ENCODE measurements at regions not wholly inside any gene's neighbourhood (a gene's known extent, or its start where the extent isn't known, plus 50 kb on each side); places are given as distances from the start of the nearest gene placed in this dataset.
A peak's percentile ranks its signal among the peaks of the same experiment; 100 is the strongest.

DNA sequence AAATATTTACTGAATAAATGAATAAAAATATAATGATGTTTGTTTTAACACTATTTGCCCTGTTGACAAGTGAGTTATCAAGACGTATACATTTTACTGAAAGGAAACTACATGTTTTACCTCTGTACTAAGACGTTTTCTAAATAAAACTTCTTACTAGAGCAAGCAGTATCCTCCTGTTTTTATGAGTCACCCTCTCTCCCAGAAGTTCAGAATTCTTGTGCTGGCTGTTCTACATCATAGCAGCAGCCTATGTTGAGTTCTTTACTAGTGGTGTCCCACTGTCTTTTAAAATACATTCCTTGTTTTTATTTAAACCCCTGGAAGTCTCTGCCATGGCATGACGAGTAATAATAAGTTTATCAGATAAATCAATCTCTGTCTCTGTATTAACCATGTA, 297.4 kb downstream of the CALCRL start:
- no peak for DNase-seq (ENCODE audit: extremely low spot score)
- ChIA-PET CTCF (no interaction called here), POLR2A (no interaction called here)
- no peak for TF ChIP-seq ARNT (IDR thresholded peaks at IDR 0.05)
- TF ChIP-seq L3MBTL2 (conservative IDR thresholded peaks at IDR 0.05), result no peak
- no peak for TF ChIP-seq TARDBP (IDR thresholded peaks at IDR 0.05)
- TF ChIP-seq SUZ12 (IDR thresholded peaks at IDR 0.05), result no peak
- no peak for TF ChIP-seq FOXA1 (IDR thresholded peaks at IDR 0.05)
- TF ChIP-seq BHLHE40 (IDR thresholded peaks at IDR 0.05; ENCODE audit: borderline replicate concordance), result no peak
- no peak for TF ChIP-seq SP1 (IDR thresholded peaks at IDR 0.05)
- no peak for TF ChIP-seq HDGF (IDR thresholded peaks at IDR 0.05; ENCODE audit: borderline replicate concordance)
- no peak for TF ChIP-seq PKNOX1 (IDR thresholded peaks at IDR 0.05)
- no peak for TF ChIP-seq FOXM1 (IDR thresholded peaks at IDR 0.05; ENCODE audit: borderline replicate concordance)
- no peak for TF ChIP-seq CTBP1 (IDR thresholded peaks at IDR 0.05; ENCODE audit: borderline replicate concordance)
- TF ChIP-seq NFRKB (IDR thresholded peaks at IDR 0.05), result no peak
- no peak for TF ChIP-seq FOXK2 (IDR thresholded peaks at IDR 0.05)
- TF ChIP-seq ELF4 (IDR thresholded peaks at IDR 0.05), result no peak

DNA sequence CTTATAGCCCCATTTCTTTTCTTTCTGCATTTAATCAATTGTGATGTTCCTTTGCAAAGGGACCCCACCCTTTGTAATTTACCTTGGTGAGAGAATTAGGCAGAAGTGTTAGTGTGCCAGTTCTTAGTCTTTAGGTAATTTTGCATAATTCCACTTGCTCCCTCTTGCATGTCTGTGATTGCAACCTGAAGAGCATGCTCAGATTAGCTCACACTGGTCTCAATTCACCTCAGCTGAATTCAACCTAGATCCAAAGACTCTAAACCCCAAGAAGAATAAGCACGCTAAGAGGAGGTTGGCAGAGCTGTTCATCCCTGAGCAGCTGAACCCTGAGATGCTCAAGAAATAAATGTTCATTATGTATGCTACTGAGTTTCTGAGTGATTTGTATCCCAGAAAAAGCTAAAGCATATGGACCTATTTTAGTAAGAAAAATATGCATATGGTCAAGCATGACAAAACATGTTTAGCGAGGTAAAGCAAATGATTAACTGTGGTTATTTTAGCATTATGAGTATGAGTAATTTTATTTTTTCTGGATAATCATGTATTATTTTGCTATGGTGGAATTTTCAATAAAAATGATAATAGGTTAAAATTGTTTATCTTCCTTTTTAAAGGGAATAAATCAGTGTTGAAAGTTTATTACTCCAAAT, 299.2 kb upstream of the ZSWIM2 start:
- TF ChIP-seq TARDBP (IDR thresholded peaks at IDR 0.05) (no peak), ELF4 (IDR thresholded peaks at IDR 0.05) (no peak), ZNF384 (IDR thresholded peaks at IDR 0.05) (no peak), SUZ12 (IDR thresholded peaks at IDR 0.05) (no peak), CTBP1 (IDR thresholded peaks at IDR 0.05; ENCODE audit: borderline replicate concordance) (no peak), ARNT (IDR thresholded peaks at IDR 0.05) (no peak), L3MBTL2 (conservative IDR thresholded peaks at IDR 0.05) (no peak), SP1 (IDR thresholded peaks at IDR 0.05) (no peak), PKNOX1 (IDR thresholded peaks at IDR 0.05) (no peak), NFRKB (IDR thresholded peaks at IDR 0.05) (no peak)
- no peak for DNase-seq (ENCODE audit: extremely low spot score)
- ChIA-PET CTCF (no interaction called here), POLR2A (no interaction called here)

DNA sequence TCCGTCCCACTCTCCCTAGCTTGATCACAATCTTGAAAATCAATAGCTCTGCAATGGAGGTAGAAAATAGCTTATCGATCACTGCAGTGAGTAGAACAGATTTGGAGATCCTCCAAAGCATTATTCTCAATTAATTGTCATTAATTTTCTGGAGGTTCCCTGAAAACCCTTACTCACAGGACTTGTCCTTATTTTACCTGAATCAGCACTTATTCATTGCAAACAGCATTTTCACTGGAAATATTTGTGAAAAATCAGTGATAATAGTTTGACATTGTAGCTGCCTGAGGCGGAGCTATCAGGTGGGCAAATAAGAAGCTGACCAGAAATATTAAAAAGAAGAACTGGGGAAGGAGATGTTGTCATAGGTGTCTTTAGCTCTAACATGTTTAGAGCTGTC, 294.6 kb upstream of the ZSWIM2 start:
- no peak for DNase-seq (ENCODE audit: extremely low spot score)
- ChIA-PET CTCF (interaction anchor here (0.6 kb wide), 1 partner anchor 676 kb away, joined by 6 read pairs; no protein-coding TSS in a partner anchor), POLR2A (no interaction called here)
- no peak for TF ChIP-seq LEF1 (IDR thresholded peaks at IDR 0.05; ENCODE audit: borderline replicate concordance)
- no peak for TF ChIP-seq SP1 (IDR thresholded peaks at IDR 0.05)
- no peak for TF ChIP-seq PKNOX1 (IDR thresholded peaks at IDR 0.05)
- TF ChIP-seq L3MBTL2 (conservative IDR thresholded peaks at IDR 0.05), result no peak
- no peak for TF ChIP-seq ARNT (IDR thresholded peaks at IDR 0.05)
- TF ChIP-seq ZNF384 (IDR thresholded peaks at IDR 0.05), result no peak
- TF ChIP-seq ELF4 (IDR thresholded peaks at IDR 0.05), result no peak
- TF ChIP-seq SUZ12 (IDR thresholded peaks at IDR 0.05), result no peak
- TF ChIP-seq FOXK2 (IDR thresholded peaks at IDR 0.05), result no peak
- TF ChIP-seq FOXM1 (IDR thresholded peaks at IDR 0.05; ENCODE audit: borderline replicate concordance), result no peak
- TF ChIP-seq BHLHE40 (IDR thresholded peaks at IDR 0.05; ENCODE audit: borderline replicate concordance), result no peak
- no peak for TF ChIP-seq CTBP1 (IDR thresholded peaks at IDR 0.05; ENCODE audit: borderline replicate concordance)

GRCh38 chr2:187139469-187139868, 290.5 kb upstream of the ZSWIM2 start:
- POLR2A ChIA-PET, result no interaction called here
- no peak for DNase-seq (ENCODE audit: extremely low spot score)
- TF ChIP-seq ELF4 (IDR thresholded peaks at IDR 0.05) (no peak), ARNT (IDR thresholded peaks at IDR 0.05) (no peak), HDGF (IDR thresholded peaks at IDR 0.05; ENCODE audit: borderline replicate concordance) (no peak), SUZ12 (IDR thresholded peaks at IDR 0.05) (no peak), CTBP1 (IDR thresholded peaks at IDR 0.05; ENCODE audit: borderline replicate concordance) (no peak), FOXA1 (IDR thresholded peaks at IDR 0.05) (no peak), NFRKB (IDR thresholded peaks at IDR 0.05) (no peak), TARDBP (IDR thresholded peaks at IDR 0.05) (no peak), LEF1 (IDR thresholded peaks at IDR 0.05; ENCODE audit: borderline replicate concordance) (no peak), SP1 (IDR thresholded peaks at IDR 0.05) (no peak), BHLHE40 (IDR thresholded peaks at IDR 0.05; ENCODE audit: borderline replicate concordance) (no peak), ZNF384 (IDR thresholded peaks at IDR 0.05) (no peak), L3MBTL2 (conservative IDR thresholded peaks at IDR 0.05) (no peak), FOXK2 (IDR thresholded peaks at IDR 0.05) (no peak), PKNOX1 (IDR thresholded peaks at IDR 0.05) (no peak)
- CTCF ChIA-PET, result no interaction called here

GRCh38 chr2:187138265-187138664, 289.3 kb upstream of the ZSWIM2 start:
- DNase-seq (ENCODE audit: extremely low spot score), result peak; percentile 26
- POLR2A ChIA-PET, result no interaction called here
- TF ChIP-seq FOXM1 (IDR thresholded peaks at IDR 0.05; ENCODE audit: borderline replicate concordance), result no peak
- TF ChIP-seq SUZ12 (IDR thresholded peaks at IDR 0.05), result no peak
- 0 out of 2 replicates have a peak, but pooled peaks have one; percentile 7 for TF ChIP-seq ZNF384 (IDR thresholded peaks at IDR 0.05)
- CTCF ChIA-PET, result interaction anchor here (0.6 kb wide), 1 partner anchor 162 kb away, joined by 4 read pairs; no protein-coding TSS in a partner anchor

GRCh38 chr2:187136646-187137045, 287.7 kb upstream of the ZSWIM2 start:
- DNase-seq (ENCODE audit: extremely low spot score), result no peak
- TF ChIP-seq PKNOX1 (IDR thresholded peaks at IDR 0.05) (no peak), ARNT (IDR thresholded peaks at IDR 0.05) (no peak), LEF1 (IDR thresholded peaks at IDR 0.05; ENCODE audit: borderline replicate concordance) (no peak), ELF4 (IDR thresholded peaks at IDR 0.05) (no peak), CTBP1 (IDR thresholded peaks at IDR 0.05; ENCODE audit: borderline replicate concordance) (no peak), TARDBP (IDR thresholded peaks at IDR 0.05) (no peak), FOXA1 (IDR thresholded peaks at IDR 0.05) (no peak), FOXM1 (IDR thresholded peaks at IDR 0.05; ENCODE audit: borderline replicate concordance) (no peak), BHLHE40 (IDR thresholded peaks at IDR 0.05; ENCODE audit: borderline replicate concordance) (no peak), SUZ12 (IDR thresholded peaks at IDR 0.05) (no peak), HDGF (IDR thresholded peaks at IDR 0.05; ENCODE audit: borderline replicate concordance) (no peak), SP1 (IDR thresholded peaks at IDR 0.05) (no peak), ZNF384 (IDR thresholded peaks at IDR 0.05) (no peak), FOXK2 (IDR thresholded peaks at IDR 0.05) (no peak), L3MBTL2 (conservative IDR thresholded peaks at IDR 0.05) (no peak), NFRKB (IDR thresholded peaks at IDR 0.05) (no peak)
- ChIA-PET CTCF (interaction anchor here (0.6 kb wide), 1 partner anchor 316 kb away, joined by 4 read pairs; no protein-coding TSS in a partner anchor), POLR2A (no interaction called here)
